WTC11 (cell line): ENCODE measurements at regions not wholly inside any gene's neighbourhood (a gene's known extent, or its start where the extent isn't known, plus 50 kb on each side); places are given as distances from the start of the nearest gene placed in this dataset.

Experiments
- ATAC-seq: fragments of 200-7000 bp; cut with Tn5 transposase; 2 replicates; pipeline ENCODE4 v1.10.0; 2021; ENCODE audit warnings: mild to moderate bottlenecking, moderate library complexity
- CTCF ChIA-PET: fragments of 300-600 bp; sonication (Branson Sonifier 250); formaldehyde crosslinking; loops from one replicate; lab custom pipeline; 2021; ENCODE audit warnings: antibody characterized with exemption; lab: Charles Lee
- POLR2A ChIA-PET: fragments of 350-600 bp; sonication (Branson Sonifier 250); formaldehyde crosslinking; loops from one replicate; lab custom pipeline; 2021; ENCODE audit warnings: antibody characterized with exemption; lab: Charles Lee
- DNase-seq: peaks from one replicate; pipeline ENCODE4 v3.0.0; 2021; ENCODE audit warnings: low spot score
- H3K27ac Mint-ChIP-seq: 2 replicates; pipeline ENCODE4 v1.8.0; 2021; ENCODE audit warnings: mixed read lengths
- H3K27me3 Mint-ChIP-seq: 2 replicates; pipeline ENCODE4 v1.8.0; 2021; ENCODE audit warnings: low read depth, mild to moderate bottlenecking, moderate library complexity, mixed read lengths
- H3K36me3 Mint-ChIP-seq: 2 replicates; pipeline ENCODE4 v1.8.0; 2021; ENCODE audit warnings: mixed read lengths
- H3K4me1 Mint-ChIP-seq: 2 replicates; pipeline ENCODE4 v1.8.0; 2022; ENCODE audit warnings: mixed read lengths
- H3K4me3 Mint-ChIP-seq: 2 replicates; pipeline ENCODE4 v1.8.0; 2021; ENCODE audit warnings: mild to moderate bottlenecking, moderate library complexity, mixed read lengths
- H3K9me3 Mint-ChIP-seq: 2 replicates; pipeline ENCODE4 v1.8.0; 2021; ENCODE audit warnings: mixed read lengths
- ATF2 ChIP-seq: sonication (generic); formaldehyde crosslinking; IDR thresholded peaks from 2 replicates; pipeline ENCODE4 v1.8.1; 2022; ENCODE audit warnings: low read depth, missing genetic modification reagents, borderline replicate concordance
- ATF3 ChIP-seq: sonication (generic); formaldehyde crosslinking; conservative IDR thresholded peaks from 2 replicates; pipeline ENCODE4 v1.8.1; 2022; ENCODE audit warnings: mild to moderate bottlenecking, missing genetic modification reagents
- CBFB ChIP-seq: sonication (generic); formaldehyde crosslinking; IDR thresholded peaks from 2 replicates; pipeline ENCODE4 v1.8.1; 2022; ENCODE audit warnings: mild to moderate bottlenecking, low read depth, missing genetic modification reagents
- E2F1 ChIP-seq: sonication (generic); formaldehyde crosslinking; IDR thresholded peaks from 2 replicates; pipeline ENCODE4 v1.8.0; 2022; ENCODE audit warnings: mild to moderate bottlenecking, missing genetic modification reagents
- ETV6 ChIP-seq: sonication (generic); formaldehyde crosslinking; IDR thresholded peaks from 2 replicates; pipeline ENCODE4 v1.8.1; 2022; ENCODE audit warnings: mild to moderate bottlenecking, missing genetic modification reagents
- FOXP1 ChIP-seq: sonication (generic); formaldehyde crosslinking; IDR thresholded peaks from 2 replicates; pipeline ENCODE4 v1.8.0; 2022; ENCODE audit warnings: missing genetic modification reagents, mild to moderate bottlenecking, moderate library complexity, borderline replicate concordance
- HMGXB4 ChIP-seq: sonication (generic); formaldehyde crosslinking; IDR thresholded peaks from 2 replicates; pipeline ENCODE4 v1.8.1; 2023; ENCODE audit warnings: mild to moderate bottlenecking, moderate library complexity, missing genetic modification reagents
- NFATC4 ChIP-seq: fragments of 250-450 bp; sonication (Bioruptor Pico); IDR thresholded peaks from 2 replicates; pipeline ENCODE4 v1.9.0; 2021; ENCODE audit warnings: mild to moderate bottlenecking
- OVOL2 ChIP-seq: fragments of 250-450 bp; sonication (Bioruptor Pico); IDR thresholded peaks from 2 replicates; pipeline ENCODE4 v1.9.0; 2021; ENCODE audit warnings: mild to moderate bottlenecking, borderline replicate concordance
- PRRX2 ChIP-seq: fragments of 250-450 bp; sonication (Bioruptor Pico); IDR thresholded peaks from 2 replicates; pipeline ENCODE4 v1.8.0; 2021; ENCODE audit warnings: mild to moderate bottlenecking
- SP1 ChIP-seq: sonication (generic); formaldehyde crosslinking; conservative IDR thresholded peaks from 2 replicates; pipeline ENCODE4 v1.8.1; 2022; ENCODE audit warnings: missing genetic modification reagents
- TCF7 ChIP-seq: sonication (generic); formaldehyde crosslinking; IDR thresholded peaks from 2 replicates; pipeline ENCODE4 v1.8.0; 2022; ENCODE audit warnings: mild to moderate bottlenecking, low read depth, missing genetic modification reagents, moderate library complexity
- TEAD1 ChIP-seq: sonication (generic); formaldehyde crosslinking; IDR thresholded peaks from 2 replicates; pipeline ENCODE4 v1.8.0; 2022; ENCODE audit warnings: mild to moderate bottlenecking, missing genetic modification reagents
- ZNF219 ChIP-seq: sonication (generic); formaldehyde crosslinking; IDR thresholded peaks from 2 replicates; pipeline ENCODE4 v1.8.0; 2023; ENCODE audit warnings: missing genetic modification reagents, mild to moderate bottlenecking, borderline replicate concordance
- ZNF263 ChIP-seq: sonication (generic); formaldehyde crosslinking; IDR thresholded peaks from 2 replicates; pipeline ENCODE4 v1.8.1; 2022; ENCODE audit warnings: low read depth, mild to moderate bottlenecking, moderate library complexity, missing genetic modification reagents
- ZNF396 ChIP-seq: fragments of 250-450 bp; sonication (Bioruptor Pico); IDR thresholded peaks from 2 replicates; pipeline ENCODE4 v1.8.0; 2021; ENCODE audit warnings: mild to moderate bottlenecking, moderate library complexity, borderline replicate concordance
- ZNF416 ChIP-seq: fragments of 250-450 bp; sonication (Bioruptor Pico); IDR thresholded peaks from 2 replicates; pipeline ENCODE4 v1.9.0; 2021; ENCODE audit warnings: mild to moderate bottlenecking, inconsistent platforms
- ZNF512 ChIP-seq: sonication (generic); formaldehyde crosslinking; IDR thresholded peaks from 2 replicates; pipeline ENCODE4 v1.8.1; 2022; ENCODE audit warnings: missing genetic modification reagents, borderline replicate concordance
- TF ChIP-seq, protein P1 (sequence below): fragments of 250-450 bp; sonication (Bioruptor Pico); IDR thresholded peaks from 2 replicates; pipeline ENCODE4 v1.9.0; 2021; ENCODE audit warnings: mild to moderate bottlenecking, borderline replicate concordance
- TF ChIP-seq, protein P2 (sequence below): sonication (generic); formaldehyde crosslinking; IDR thresholded peaks from 2 replicates; pipeline ENCODE4 v1.8.0; 2023; ENCODE audit warnings: missing genetic modification reagents
- TF ChIP-seq, protein P3 (sequence below): sonication (generic); formaldehyde crosslinking; IDR thresholded peaks from 2 replicates; pipeline ENCODE4 v1.8.1; 2023; ENCODE audit warnings: mild to moderate bottlenecking, missing genetic modification reagents, moderate library complexity
- TF ChIP-seq, protein P4 (sequence below): sonication (generic); formaldehyde crosslinking; IDR thresholded peaks from 2 replicates; pipeline ENCODE4 v1.8.1; 2022; ENCODE audit warnings: low read depth, mild to moderate bottlenecking, moderate library complexity, missing genetic modification reagents, borderline replicate concordance
- TF ChIP-seq, protein P5 (sequence below): fragments of 250-450 bp; sonication (Bioruptor Pico); IDR thresholded peaks from 2 replicates; pipeline ENCODE4 v1.9.0; 2021; ENCODE audit warnings: mild to moderate bottlenecking

DNA sequence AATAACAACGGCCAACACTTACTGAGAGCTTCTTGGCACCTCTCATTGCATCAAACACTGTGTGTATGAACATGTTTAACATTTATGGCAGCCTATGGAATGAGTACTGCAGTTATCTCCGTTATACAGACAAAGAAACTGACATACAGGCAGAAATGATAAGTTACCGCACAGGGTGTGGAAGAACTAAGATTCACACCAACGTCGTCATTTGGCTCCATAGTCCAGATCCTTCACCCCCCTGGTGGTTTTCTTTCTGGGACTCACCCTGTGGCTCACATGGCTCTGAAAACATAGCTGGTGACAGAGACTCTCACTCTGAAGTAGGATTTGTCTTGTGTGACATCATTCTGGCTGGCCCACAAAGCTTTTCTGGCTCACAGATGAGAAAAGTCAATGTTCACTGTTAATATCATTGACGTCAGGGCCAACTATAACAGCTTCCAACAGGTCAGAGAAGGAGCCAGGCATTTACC, 230.1 kb downstream of the DLEU7 start:
- no peaks in the 10 kb centered on the region for H3K9me3 Mint-ChIP-seq
- POLR2A ChIA-PET, result no interaction called here
- peaks cover 10% of the 10 kb centered on the region for H3K4me1 Mint-ChIP-seq
- no peak for TF ChIP-seq FOXP1
- no peak for TF ChIP-seq TCF7 (CRISPR knock-in tag)
- TF ChIP-seq OVOL2, result no peak
- TF ChIP-seq, protein P1, sequence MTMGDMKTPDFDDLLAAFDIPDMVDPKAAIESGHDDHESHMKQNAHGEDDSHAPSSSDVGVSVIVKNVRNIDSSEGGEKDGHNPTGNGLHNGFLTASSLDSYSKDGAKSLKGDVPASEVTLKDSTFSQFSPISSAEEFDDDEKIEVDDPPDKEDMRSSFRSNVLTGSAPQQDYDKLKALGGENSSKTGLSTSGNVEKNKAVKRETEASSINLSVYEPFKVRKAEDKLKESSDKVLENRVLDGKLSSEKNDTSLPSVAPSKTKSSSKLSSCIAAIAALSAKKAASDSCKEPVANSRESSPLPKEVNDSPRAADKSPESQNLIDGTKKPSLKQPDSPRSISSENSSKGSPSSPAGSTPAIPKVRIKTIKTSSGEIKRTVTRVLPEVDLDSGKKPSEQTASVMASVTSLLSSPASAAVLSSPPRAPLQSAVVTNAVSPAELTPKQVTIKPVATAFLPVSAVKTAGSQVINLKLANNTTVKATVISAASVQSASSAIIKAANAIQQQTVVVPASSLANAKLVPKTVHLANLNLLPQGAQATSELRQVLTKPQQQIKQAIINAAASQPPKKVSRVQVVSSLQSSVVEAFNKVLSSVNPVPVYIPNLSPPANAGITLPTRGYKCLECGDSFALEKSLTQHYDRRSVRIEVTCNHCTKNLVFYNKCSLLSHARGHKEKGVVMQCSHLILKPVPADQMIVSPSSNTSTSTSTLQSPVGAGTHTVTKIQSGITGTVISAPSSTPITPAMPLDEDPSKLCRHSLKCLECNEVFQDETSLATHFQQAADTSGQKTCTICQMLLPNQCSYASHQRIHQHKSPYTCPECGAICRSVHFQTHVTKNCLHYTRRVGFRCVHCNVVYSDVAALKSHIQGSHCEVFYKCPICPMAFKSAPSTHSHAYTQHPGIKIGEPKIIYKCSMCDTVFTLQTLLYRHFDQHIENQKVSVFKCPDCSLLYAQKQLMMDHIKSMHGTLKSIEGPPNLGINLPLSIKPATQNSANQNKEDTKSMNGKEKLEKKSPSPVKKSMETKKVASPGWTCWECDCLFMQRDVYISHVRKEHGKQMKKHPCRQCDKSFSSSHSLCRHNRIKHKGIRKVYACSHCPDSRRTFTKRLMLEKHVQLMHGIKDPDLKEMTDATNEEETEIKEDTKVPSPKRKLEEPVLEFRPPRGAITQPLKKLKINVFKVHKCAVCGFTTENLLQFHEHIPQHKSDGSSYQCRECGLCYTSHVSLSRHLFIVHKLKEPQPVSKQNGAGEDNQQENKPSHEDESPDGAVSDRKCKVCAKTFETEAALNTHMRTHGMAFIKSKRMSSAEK (CRISPR knock-in tag), result no peak
- TF ChIP-seq HMGXB4, result no peak
- no peak for TF ChIP-seq ZNF263
- TF ChIP-seq, protein P2, sequence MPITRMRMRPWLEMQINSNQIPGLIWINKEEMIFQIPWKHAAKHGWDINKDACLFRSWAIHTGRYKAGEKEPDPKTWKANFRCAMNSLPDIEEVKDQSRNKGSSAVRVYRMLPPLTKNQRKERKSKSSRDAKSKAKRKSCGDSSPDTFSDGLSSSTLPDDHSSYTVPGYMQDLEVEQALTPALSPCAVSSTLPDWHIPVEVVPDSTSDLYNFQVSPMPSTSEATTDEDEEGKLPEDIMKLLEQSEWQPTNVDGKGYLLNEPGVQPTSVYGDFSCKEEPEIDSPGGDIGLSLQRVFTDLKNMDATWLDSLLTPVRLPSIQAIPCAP (CRISPR knock-in tag), result no peak
- no peak for TF ChIP-seq PRRX2
- TF ChIP-seq, protein P3, sequence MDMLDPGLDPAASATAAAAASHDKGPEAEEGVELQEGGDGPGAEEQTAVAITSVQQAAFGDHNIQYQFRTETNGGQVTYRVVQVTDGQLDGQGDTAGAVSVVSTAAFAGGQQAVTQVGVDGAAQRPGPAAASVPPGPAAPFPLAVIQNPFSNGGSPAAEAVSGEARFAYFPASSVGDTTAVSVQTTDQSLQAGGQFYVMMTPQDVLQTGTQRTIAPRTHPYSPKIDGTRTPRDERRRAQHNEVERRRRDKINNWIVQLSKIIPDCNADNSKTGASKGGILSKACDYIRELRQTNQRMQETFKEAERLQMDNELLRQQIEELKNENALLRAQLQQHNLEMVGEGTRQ, result no peak
- TF ChIP-seq, protein P4, sequence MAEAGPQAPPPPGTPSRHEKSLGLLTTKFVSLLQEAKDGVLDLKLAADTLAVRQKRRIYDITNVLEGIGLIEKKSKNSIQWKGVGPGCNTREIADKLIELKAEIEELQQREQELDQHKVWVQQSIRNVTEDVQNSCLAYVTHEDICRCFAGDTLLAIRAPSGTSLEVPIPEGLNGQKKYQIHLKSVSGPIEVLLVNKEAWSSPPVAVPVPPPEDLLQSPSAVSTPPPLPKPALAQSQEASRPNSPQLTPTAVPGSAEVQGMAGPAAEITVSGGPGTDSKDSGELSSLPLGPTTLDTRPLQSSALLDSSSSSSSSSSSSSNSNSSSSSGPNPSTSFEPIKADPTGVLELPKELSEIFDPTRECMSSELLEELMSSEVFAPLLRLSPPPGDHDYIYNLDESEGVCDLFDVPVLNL, result no peak
- TF ChIP-seq ETV6, result no peak
- TF ChIP-seq ATF3, result no peak
- TF ChIP-seq, protein P5, sequence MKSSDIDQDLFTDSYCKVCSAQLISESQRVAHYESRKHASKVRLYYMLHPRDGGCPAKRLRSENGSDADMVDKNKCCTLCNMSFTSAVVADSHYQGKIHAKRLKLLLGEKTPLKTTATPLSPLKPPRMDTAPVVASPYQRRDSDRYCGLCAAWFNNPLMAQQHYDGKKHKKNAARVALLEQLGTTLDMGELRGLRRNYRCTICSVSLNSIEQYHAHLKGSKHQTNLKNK (CRISPR knock-in tag), result no peak
- no peaks in the 10 kb centered on the region for H3K36me3 Mint-ChIP-seq
- CTCF ChIA-PET, result no interaction called here
- H3K4me3 Mint-ChIP-seq, result no peak overlapping the region
- no peaks in the 10 kb centered on the region for H3K27me3 Mint-ChIP-seq
- no peak for DNase-seq
- H3K27ac Mint-ChIP-seq, result no peak overlapping the region
- no peak for ATAC-seq

GRCh38 chr13:50615234-50615633, 228.3 kb downstream of the DLEU7 start:
- Mint-ChIP-seq H3K27ac (no peak overlapping the region), H3K36me3 (no peaks in the 10 kb centered on the region), H3K4me3 (no peak overlapping the region), H3K9me3 (no peaks in the 10 kb centered on the region), H3K27me3 (no peaks in the 10 kb centered on the region), H3K4me1 (peaks cover 5% of the 10 kb centered on the region; the same call in 1 of the 2 replicates)
- ChIA-PET CTCF (no interaction called here), POLR2A (no interaction called here)
- ATAC-seq (no peak), DNase-seq (no peak)
- TF ChIP-seq ZNF396 (CRISPR knock-in tag) (no peak), ZNF512 (CRISPR knock-in tag) (no peak), ZNF219 (CRISPR knock-in tag) (no peak), SP1 (CRISPR knock-in tag) (no peak), TEAD1 (no peak), CBFB (CRISPR knock-in tag) (no peak), E2F1 (CRISPR knock-in tag) (no peak), ZNF416 (no peak), ATF2 (no peak), NFATC4 (CRISPR knock-in tag) (no peak)
